ENCODE measurements at regions not wholly inside any gene's neighbourhood (a gene's known extent, or its start where the extent isn't known, plus 50 kb on each side); places are given as distances from the start of the nearest gene placed in this dataset.

DNA sequence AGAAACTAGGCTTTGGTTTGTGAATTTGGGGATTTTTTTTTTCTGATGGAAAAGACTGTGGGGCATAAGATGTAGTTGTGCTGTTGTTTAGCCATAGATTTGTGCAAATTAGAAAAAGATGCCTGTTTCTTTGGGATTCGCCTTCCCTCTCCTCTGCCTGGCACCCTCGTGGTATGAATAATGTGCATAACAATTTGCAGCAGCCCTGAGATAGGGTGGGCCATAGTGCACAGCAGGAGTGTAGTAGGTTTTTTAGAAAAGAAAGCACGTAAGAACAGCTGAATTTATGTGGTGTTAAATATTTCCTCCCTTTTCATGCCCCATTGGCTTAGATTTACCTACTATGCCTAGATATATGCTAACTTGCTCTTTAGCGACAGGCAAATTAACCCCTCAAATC, 158.9 kb downstream of the PTGER3 start:
- no peak for DNase-seq (ENCODE audit: low read depth in 2 of 2)

DNA sequence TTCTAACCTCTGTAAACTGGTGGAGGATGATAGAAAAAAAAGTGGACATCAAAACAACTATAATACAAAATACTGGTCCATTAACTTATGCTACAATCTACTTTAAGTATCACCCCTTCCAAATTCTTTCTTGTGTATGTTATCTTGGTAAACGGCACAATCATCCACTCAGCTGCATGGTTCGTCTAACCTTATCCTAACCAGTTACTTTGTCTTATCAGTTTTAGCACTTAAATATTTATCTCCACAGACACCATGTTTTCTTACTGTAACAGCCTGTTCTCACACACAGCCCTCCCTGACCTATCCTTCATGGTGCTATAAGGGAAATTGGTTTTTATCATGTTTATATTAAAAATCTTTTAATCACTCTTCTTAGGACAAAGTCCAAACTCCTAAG, 157.2 kb downstream of the PTGER3 start:
- no peak for DNase-seq (ENCODE audit: low read depth in 2 of 2)

DNA sequence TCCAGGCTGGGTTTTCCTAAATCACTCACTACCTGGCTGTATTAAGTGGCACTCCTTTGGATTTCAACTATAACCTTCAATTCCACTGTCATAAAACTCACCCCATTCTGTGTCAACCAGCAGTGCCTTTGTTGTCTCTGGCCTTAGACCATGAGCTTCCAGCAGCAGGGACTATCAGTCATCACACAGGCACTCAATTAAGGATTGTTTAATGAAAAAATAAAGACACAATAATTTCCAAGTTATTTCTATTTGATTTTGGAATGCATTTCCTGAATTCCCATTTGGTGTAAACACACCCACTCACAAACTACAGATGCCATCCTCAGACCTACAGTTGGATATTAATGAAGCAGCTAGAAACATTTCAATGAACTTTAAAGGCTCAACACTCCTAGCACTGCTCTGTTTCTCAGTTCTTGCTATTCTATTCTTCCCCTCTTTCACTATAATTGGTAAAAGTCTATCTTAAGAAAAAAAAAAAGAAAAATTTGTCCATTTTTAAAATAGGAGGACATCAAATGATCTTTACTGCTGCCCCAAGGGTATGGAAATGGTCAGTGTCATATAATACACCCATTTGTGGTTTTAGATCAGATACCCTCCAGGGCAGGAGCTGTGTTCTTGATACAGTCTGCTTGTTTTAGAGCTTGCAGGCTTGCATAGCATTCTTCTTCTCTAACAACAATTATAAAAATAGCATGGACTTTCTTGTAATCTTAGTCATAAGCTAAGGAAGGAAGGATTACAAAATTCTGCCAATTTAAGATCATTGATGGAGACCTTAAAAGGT, 156.4 kb downstream of the PTGER3 start:
- no peak for DNase-seq (ENCODE audit: low read depth in 2 of 2)

DNA sequence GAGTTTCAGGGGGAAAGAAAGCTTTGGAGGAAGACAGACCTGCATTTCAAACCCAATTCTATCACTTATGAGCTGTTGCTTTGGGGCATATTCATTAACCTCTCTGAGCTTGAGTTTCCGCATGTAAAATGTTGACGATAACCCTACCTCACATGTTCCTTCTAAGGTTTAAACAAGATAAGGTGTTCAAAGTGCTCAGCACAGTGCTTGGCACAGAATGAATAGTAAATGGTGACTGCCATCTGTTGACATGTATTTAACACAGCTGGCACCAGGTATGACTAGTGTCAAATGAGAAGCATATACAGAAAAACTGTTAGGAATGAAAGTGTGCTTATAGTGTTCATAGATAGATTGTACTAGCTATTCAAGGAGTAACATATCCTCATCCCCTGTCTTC, 155.5 kb downstream of the PTGER3 start:
- no peak for DNase-seq (ENCODE audit: low read depth in 2 of 2)

DNA sequence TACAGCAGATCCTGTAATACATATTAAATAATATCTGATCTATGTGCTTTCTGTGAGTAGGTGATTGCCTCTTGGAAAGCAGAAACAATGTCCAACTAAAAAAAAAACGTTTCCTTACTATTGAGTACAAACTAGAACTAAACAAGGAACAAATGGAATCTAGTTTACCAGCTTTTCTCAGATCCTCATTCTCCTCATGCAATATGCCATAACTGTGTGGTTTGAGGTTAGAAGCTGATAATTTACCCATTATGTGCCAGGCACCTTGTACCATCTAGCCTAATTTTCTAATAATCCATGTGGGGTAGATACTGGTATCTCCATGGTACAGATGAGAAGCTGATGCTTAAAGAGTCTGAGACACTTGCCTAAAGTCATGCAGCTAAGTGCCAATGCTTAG, 154.7 kb downstream of the PTGER3 start:
- DNase-seq (ENCODE audit: low read depth in 2 of 2), result no peak

DNA sequence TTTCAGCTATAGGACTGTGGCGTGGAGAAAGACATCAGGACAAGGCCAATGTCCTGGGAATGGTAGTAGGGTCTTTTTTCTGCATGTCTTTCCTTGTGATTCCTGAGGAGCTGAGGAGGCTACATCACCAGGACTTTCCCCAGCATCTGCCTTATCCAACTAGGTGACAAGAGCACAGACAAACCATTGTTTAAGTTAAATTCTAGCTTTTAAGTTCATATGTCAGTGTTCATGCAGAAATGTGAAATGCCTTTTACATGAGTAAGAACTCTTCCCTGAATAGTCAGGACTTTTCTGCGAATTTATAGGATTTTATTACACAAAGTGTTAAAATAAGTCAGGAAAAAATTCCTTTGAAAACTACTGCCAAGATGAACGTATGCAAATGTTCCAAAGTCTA, 154.2 kb downstream of the PTGER3 start:
- no peak for DNase-seq (ENCODE audit: low read depth in 2 of 2)

DNA sequence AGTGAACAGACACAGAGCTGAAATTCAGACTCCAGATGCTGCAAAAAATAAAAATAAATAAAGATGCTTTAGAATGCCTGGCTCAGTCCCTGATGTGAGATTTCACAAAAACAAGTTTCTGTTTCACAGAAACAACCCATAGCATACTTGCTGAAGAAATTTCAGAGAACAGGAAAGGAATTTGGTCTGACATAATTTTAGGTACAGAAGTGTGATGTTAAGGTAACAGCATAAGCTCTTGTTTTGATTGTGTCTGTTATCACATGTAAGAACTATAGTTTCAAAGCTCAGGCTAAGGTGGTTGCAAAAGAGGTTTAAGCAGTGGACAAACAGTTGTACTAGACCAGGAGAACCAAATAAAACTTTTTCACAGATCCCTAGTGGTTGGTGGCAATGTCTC, 152.1 kb downstream of the PTGER3 start:
- DNase-seq (ENCODE audit: low read depth in 2 of 2), result no peak

DNA sequence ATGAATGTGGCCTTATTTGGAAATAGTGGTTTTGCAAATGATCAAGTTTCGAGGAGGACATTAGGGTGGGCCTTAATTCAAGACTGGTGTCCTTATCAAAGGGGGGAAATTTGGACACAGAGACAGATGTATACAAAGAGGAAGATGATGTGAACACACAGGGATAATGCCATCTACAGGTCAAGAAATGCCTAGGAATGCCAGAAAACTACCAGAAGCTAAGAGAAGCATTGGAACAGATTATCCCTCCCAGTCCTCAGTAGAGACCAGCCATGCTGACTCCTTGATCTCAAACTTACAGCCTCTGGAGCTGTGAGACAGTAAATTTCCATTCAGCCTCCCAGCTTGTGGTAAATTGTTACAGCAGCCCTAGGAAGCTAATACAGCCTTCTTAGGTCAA, 151.4 kb downstream of the PTGER3 start:
- DNase-seq (ENCODE audit: low read depth in 2 of 2), result no peak

DNA sequence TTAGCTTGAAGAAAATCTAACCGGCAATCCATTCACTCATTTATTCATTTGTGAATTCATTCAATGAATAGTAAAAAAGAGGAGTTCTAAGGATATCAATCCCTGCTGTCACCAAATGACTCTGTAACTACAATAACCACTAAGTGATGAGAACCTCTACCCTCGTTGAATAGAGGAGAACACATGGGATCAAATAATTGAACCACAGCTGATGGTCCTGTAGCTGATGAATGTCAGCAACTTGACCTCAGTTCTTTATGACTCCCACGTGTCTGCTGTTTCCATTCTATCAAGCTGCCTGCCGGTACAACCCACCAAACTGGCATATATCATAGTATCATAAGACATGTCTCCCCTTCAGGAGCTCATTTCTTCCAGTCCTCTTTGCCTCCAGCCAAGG, 150.3 kb downstream of the PTGER3 start:
- no peak for DNase-seq (ENCODE audit: low read depth in 2 of 2)

DNA sequence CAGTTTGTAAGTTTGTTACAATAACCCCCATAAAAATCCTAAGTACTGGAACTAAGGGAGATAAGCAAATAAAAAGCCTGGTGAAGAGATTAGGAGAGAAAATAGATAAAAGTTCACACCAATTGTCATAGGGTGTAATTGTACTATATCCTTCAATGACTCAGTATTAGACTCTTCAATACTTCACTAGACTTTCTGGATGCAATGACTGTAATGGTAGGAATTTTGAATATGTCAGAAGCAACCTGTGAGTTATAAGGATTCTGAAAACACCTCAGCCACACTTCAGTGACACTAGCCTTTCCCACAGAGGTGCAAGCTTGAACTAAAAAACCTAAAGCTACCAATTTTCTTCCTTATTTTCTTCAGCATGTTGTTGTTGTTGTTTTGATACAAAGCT, 147.9 kb downstream of the PTGER3 start:
- no peak for DNase-seq (ENCODE audit: low read depth in 2 of 2)

DNA sequence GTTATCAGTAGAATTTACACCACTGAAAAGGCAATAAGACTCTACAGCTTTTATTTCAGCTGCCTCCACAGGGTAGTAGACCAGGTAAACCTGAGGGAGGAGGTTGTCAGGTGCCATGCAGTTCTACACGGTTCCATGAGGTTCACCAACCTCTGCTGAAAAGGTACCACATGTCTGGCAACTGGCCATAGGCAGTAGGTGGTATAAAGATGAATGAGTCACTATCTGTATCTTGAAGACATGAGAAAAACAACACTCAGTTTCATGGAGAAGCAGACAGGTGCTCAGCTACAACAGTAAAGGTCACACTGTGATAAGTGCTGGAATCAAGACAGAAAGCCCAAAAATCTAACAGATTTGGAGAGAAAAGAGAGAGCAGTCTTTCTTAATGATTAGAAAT, 145.4 kb downstream of the PTGER3 start:
- no peak for DNase-seq (ENCODE audit: low read depth in 2 of 2)

DNA sequence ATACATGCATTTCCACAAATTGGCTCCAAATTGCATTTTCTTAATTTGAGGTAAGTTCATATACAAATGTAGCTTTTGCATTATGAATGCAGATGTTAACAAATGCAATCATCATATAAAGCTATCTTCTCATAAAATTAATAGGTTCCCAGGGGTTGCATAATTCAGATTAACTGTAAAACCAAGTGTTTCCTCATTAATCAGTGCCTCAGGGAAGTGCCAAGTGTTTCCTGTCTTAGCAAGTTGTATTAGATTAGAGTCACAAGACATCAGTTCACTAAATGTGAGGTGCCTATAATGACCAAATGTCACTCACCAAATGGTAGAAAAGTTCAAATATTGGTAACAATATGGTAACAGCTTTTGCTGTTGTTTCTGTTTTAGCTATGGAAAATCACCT, 140.8 kb downstream of the PTGER3 start:
- no peak for DNase-seq (ENCODE audit: low read depth in 2 of 2)

DNA sequence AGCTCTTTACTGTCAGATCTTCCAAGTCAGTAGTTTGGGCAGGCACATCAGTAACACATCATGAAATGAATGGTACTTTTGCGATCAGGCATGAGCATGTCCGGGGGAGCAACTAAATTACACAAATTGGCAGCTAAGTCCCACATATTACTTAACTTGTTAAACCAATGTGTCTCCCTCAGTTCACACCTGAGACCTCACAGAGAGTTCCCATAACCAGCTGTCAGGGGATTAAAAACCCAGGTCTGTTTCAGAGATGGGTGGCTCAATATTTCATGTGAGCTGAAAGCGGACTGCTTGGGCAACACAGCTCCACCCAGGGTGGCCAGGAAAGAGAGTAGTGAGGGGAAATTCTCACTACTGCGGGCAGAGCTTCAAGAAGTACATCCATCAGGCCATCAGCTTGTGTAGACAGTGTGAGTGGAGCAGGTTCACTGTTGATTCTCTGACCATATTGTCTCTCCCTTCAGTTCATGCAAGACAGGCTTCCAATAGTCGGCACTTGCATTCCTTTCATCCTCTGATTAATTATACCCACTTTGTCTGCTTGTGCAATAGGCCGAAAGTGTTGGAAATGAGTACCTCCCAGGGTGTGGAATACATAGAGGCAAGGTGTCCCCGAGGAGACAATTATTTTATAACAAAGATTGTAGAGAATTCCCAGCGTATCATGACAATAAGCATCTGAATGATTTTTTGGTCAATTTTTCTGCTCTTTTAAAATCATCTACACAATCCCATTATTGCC, 139.9 kb downstream of the PTGER3 start:
- DNase-seq (ENCODE audit: low read depth in 2 of 2), result no peak

DNA sequence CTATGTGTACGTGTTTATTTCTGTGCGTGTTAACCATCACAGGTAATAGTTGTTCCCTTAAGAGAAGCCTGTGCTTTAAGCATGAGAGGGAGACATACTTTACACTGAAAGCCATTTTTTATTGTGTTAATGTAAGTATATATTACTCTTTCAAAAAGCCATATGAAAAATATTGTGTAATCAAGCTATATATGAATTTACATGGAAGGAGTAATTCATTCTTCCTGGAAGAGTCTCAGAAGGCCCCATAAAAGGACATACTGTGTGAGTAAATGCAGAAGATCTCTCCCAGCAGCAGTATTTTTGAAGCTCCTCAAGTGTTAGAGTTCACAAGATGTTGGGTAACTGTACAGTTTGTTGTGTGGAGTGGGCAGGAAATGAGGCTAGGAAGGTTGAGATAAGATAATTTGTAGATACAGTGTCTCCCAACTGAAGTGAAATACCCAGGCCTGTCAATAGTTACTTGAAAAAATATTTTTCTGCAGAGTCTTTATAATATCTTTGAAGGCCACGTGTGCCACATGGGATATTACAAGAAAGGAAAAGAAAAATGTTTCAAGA, 138.3 kb downstream of the PTGER3 start:
- DNase-seq (ENCODE audit: low read depth in 2 of 2), result no peak

DNA sequence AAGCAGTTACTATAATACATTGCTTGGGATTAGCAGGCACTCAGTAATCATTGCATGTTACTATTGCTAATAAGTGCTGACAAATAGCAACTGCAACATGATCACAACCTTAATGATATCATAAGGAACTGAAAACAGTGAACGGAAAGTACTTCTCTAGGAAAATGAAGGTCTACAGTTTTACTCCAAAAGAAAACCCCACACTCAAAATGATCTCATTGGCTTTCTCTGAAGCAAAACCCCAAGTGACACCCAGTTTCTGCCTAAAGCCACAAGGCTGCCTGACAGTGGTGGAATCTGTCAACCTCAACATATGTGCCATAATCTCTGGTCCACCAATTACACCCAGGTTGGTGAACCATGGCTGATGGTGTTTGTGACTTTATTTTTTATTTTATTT, 137.6 kb downstream of the PTGER3 start:
- DNase-seq (ENCODE audit: low read depth in 2 of 2), result no peak

DNA sequence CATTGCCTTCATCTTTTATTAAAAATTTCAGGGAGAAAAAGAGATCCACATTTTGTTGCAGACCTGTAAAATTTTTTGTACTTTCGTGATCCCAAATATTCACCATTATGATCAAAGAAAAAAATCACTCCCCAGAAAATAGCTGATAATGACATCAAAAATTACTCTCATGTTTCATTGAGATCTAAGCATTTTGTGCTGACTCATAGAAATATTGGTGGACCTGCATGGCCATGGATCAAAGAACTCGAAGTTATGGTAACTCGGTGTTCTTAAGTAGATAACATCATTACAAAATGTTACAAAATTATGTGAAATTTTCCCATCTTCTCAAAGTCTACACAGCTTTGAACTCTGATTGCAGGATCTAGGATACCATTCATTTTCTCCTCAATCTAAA, 135.8 kb downstream of the PTGER3 start:
- no peak for DNase-seq (ENCODE audit: low read depth in 2 of 2)

DNA sequence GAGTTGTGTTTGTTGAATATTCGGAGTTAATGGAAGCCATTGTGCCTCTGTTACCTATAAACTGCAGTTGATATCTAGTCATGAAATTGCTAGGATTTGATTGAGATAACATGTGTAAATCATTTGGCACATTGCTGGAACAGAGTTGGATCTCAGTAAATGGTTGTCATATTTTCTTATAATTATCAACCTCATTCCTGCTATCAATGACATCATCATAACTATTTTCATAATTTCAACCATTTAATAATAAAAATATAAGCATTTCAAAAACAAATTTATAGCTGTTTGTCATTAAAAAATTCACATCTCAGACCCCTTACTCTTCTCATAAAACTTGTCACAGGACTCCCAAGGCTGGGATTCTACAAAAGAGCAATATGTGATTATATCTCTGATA, 133.4 kb downstream of the PTGER3 start:
- no peak for DNase-seq (ENCODE audit: low read depth in 2 of 2)

DNA sequence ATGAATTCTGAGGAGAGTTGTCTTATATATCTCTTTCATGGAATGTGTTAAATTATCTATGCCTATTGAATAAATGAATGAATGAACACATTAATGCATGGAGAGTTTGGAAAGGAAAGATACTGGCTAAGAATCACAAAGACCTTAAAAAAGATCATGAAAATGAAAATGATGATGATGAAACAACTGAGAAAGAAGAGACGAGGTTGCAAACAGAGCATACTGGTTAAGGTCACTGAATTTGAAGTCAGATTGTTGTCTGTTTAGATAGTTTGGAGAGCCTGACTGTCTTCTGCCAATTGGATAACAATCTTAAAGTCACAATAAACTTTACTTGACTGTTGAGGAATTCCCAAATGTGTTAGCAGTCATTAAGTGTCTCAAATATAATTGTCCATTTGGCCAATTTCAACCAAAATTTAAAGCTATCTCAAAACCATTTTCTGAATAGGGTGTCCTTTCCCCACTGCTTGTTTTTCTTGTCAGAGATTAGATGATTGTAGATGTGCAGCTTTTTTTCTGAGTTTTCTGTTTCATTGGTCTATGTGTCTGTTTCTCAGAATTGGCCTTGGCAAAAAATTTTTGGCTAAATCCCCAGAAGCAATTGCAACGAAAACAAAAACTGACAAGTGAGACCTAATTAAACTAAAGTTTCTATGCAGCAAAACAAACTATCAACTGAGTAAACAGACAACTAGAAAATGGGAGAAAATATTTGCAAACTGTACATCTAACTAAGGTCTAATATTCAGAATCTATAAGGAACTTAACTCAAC, 132.2 kb downstream of the PTGER3 start:
- DNase-seq (ENCODE audit: low read depth in 2 of 2), result no peak

DNA sequence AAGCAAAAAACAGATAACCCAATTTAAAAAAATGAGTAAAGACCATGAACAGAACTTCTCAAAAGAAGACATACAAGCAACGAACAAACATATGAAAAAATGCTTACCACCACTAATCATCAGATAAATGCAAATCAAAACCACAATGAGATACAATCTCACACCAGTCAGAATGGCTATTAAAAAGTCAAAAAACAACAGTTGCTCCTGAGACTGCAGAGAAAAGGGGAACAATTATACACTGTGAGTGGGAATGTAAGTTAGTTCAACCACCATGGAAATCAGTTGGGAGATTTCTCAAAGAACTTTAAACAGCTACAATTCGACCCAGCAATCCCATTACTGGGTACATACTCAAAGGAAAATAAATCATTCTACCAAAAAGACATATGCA, 131.6 kb downstream of the PTGER3 start:
- no peak for DNase-seq (ENCODE audit: low read depth in 2 of 2)

DNA sequence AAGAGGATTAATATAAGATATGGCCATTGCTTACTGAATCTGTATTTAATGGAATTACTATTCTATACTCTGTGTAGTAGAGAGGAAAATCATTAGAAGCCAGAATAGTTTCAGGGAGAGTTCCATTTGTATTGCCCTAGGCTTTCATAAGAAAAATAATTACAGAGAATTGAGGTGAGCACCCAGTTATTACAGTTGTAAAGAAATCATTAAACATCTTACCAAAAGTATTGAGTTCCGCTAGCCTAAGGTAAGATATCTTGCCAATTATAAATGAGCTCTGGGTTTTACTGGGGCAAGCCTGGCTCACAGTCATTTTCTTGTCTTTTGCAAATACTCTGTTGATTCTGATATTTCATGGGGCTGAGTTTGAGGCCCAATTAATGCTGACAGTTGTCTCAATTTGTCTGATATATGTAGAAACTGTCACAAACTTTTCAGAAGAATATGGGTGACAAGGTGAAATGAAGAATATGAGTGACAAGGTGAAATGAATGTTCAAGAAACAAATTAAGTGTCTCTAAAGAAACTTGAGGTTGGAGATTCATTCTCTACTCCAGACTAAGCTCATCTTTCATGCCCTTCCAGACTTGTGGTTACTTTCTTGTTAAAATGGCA, 127.8 kb downstream of the PTGER3 start:
- no peak for DNase-seq (ENCODE audit: low read depth in 2 of 2)

All from dermis microvascular lymphatic vessel endothelial cell (primary cell).